GM20000 (cell line): ENCODE measurements at regions not wholly inside any gene's neighbourhood (a gene's known extent, or its start where the extent isn't known, plus 50 kb on each side); places are given as distances from the start of the nearest gene placed in this dataset.

Experiments used
- DNase-seq: peaks from one replicate; pipeline ENCODE4 v3.0.0; 2012; ENCODE audit warnings: low spot score
- TF ChIP-seq, protein P1 (sequence below): IDR thresholded peaks from 2 replicates; pipeline ENCODE4 v1.5.1; 2012; ENCODE audit warnings: mild to moderate bottlenecking, control low read depth; ENCODE audit errors: extremely low read depth, missing control alignments

GRCh38 chr4:155489271-155489670 lies 112.5 kb upstream of the MAP9 start:
- TF ChIP-seq, protein P1, sequence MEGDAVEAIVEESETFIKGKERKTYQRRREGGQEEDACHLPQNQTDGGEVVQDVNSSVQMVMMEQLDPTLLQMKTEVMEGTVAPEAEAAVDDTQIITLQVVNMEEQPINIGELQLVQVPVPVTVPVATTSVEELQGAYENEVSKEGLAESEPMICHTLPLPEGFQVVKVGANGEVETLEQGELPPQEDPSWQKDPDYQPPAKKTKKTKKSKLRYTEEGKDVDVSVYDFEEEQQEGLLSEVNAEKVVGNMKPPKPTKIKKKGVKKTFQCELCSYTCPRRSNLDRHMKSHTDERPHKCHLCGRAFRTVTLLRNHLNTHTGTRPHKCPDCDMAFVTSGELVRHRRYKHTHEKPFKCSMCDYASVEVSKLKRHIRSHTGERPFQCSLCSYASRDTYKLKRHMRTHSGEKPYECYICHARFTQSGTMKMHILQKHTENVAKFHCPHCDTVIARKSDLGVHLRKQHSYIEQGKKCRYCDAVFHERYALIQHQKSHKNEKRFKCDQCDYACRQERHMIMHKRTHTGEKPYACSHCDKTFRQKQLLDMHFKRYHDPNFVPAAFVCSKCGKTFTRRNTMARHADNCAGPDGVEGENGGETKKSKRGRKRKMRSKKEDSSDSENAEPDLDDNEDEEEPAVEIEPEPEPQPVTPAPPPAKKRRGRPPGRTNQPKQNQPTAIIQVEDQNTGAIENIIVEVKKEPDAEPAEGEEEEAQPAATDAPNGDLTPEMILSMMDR, result no peak

GRCh38 chr4:155488691-155489090 lies 111.9 kb upstream of the MAP9 start:
- no peak for DNase-seq
- TF ChIP-seq, protein P1, result no peak

More at GRCh38 chr4:155489271-155489670, 112.5 kb upstream of the MAP9 start:
- DNase-seq, result no peak

DNA sequence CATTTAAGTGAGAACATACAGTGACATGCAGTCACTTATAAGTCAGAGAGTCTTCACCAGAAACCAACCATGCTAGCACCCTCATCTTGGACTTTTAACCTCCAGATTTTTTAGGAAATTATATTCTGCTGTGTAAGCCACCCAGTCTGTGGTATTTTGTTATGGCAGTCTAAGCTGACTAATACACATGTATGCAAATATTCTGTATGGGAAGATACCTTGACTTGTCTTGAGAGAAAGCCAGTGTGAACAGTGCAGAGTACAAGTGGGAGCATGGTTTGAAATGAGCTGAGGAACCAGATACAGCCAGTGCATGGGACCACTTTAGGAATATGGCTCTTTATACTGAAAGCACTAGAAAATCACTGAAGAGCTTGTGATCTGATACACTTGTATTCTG lies 110.4 kb upstream of the MAP9 start:
- TF ChIP-seq, protein P1, result no peak
- DNase-seq, result no peak

DNA sequence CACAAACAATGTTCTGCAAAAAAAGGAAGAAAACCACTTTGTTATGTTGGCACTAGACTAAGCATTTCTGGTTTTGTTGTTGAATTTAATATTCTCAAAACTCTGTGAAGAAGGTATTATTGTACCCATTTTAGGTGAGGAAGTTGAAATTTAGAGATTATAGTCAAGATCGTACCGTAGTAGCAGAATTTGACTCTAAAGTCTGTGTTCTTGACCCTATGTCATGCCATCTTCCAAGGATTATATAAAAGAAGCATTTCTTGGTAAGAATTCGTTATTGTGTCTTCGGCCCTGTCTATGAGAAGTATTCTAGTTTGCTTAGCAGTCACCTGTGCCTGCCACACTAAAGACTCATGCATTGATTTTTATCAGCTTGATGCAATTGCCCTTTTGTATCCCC lies 104.4 kb upstream of the MAP9 start:
- TF ChIP-seq, protein P1, result no peak
- no peak for DNase-seq

GRCh38 chr4:155479835-155480234 lies 103.1 kb upstream of the MAP9 start:
- no peak for DNase-seq
- TF ChIP-seq, protein P1, result no peak

DNA sequence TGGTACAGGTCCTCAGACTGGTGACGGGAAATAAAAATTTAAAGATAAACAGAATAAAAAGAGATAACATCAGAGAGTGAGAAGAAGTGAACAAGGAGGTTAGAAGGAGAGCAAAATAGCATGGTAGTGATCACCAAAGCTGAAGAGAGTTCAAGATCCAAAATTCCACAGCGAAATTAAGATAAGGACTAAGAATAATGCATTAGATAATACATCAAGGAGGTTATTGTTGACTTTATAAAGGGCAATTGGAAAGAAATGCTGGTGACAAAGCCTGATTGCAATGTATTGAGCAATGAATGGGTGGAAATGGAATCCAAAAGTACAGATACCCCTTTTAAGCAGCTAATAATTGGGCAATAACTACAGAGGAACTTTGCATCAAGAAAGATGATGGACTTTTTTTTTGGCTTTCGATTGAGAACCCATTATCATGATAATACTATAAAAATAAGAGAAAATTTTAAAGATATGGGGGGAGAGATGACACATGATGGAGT lies 101.6 kb upstream of the MAP9 start:
- TF ChIP-seq, protein P1, result no peak
- DNase-seq, result no peak

GRCh38 chr4:155474758-155475157 lies 98.0 kb upstream of the MAP9 start:
- TF ChIP-seq, protein P1, result no peak
- no peak for DNase-seq
